GM23338 (cell line): ENCODE measurements at regions not wholly inside any gene's neighbourhood (a gene's known extent, or its start where the extent isn't known, plus 50 kb on each side); places are given as distances from the start of the nearest gene placed in this dataset.

Experiments
- EZH2phosphoT487 ChIP-seq: fragments of 200-600 bp; sonication (generic); IDR thresholded peaks from one replicate; pipeline ENCODE4 v1.8.1; 2018; ENCODE audit warnings: antibody characterized with exemption; ENCODE audit not compliant: unreplicated experiment
- STAT1 ChIP-seq: IDR thresholded peaks from one replicate; pipeline ENCODE4 v1.6.1; 2016; ENCODE audit warnings: antibody characterized with exemption; ENCODE audit not compliant: unreplicated experiment
- ZNF331 ChIP-seq: fragments of 250-450 bp; sonication (Bioruptor Pico); IDR thresholded peaks from 2 replicates; pipeline ENCODE4 v1.5.0; 2020; ENCODE audit warnings: low read depth, mild to moderate bottlenecking, moderate library complexity
- TF ChIP-seq, protein P1 (sequence below): fragments of 250-450 bp; sonication (Bioruptor Pico); IDR thresholded peaks from 2 replicates; pipeline ENCODE4 v1.5.0; 2020; ENCODE audit warnings: mild to moderate bottlenecking, moderate library complexity
- TF ChIP-seq, protein P2 (sequence below), 2 experiments: fragments of 200-600 bp in 1 of 2; sonication (generic) in 1 of 2; conservative IDR thresholded peaks; 2 replicates each; pipeline versions ENCODE4 v1.5.1 to v1.6.1; 2016 to 2017; ENCODE audit warnings: antibody characterized with exemption in 2 of 2, low read depth in 2 of 2, mild to moderate bottlenecking in 2 of 2, moderate library complexity in 1 of 2
- TF ChIP-seq, protein P3 (sequence below): IDR thresholded peaks from 2 replicates; pipeline ENCODE4 v1.6.1; 2016; ENCODE audit warnings: antibody characterized with exemption

DNA sequence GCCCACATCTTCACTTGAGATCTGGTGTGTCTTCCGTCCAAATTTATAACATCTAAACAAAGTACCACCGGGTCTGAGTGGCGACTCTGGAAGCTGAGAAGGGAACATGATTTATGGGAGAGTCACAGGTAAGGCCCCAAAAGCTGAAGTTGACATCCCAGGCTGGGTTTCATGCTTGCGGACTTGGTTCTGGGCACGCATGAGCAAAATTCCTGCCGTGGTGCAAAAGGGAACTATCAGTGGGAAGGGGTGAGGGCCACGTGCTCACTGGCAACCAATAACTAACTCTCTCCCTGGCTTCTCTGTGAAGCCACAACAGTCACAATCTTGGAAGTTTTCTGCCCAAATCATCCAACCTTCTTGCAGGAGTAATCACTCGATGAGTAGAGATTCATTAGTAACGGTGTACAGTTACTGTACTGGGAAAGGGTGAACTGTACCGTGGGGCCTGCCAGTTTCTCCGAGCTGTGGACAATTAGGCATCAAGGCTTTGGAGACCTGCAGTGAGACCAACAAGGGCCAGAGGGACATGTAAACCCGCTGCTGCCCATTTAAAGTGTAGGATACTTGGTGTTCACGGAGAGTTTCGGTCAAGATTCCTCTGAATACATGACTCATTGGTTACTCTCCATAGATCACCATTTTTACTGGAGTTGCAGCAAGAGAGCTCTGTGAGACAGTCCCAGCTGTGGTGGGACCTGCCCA lies 69.4 kb upstream of the ASB18 start (continued):
- TF ChIP-seq, protein P1, sequence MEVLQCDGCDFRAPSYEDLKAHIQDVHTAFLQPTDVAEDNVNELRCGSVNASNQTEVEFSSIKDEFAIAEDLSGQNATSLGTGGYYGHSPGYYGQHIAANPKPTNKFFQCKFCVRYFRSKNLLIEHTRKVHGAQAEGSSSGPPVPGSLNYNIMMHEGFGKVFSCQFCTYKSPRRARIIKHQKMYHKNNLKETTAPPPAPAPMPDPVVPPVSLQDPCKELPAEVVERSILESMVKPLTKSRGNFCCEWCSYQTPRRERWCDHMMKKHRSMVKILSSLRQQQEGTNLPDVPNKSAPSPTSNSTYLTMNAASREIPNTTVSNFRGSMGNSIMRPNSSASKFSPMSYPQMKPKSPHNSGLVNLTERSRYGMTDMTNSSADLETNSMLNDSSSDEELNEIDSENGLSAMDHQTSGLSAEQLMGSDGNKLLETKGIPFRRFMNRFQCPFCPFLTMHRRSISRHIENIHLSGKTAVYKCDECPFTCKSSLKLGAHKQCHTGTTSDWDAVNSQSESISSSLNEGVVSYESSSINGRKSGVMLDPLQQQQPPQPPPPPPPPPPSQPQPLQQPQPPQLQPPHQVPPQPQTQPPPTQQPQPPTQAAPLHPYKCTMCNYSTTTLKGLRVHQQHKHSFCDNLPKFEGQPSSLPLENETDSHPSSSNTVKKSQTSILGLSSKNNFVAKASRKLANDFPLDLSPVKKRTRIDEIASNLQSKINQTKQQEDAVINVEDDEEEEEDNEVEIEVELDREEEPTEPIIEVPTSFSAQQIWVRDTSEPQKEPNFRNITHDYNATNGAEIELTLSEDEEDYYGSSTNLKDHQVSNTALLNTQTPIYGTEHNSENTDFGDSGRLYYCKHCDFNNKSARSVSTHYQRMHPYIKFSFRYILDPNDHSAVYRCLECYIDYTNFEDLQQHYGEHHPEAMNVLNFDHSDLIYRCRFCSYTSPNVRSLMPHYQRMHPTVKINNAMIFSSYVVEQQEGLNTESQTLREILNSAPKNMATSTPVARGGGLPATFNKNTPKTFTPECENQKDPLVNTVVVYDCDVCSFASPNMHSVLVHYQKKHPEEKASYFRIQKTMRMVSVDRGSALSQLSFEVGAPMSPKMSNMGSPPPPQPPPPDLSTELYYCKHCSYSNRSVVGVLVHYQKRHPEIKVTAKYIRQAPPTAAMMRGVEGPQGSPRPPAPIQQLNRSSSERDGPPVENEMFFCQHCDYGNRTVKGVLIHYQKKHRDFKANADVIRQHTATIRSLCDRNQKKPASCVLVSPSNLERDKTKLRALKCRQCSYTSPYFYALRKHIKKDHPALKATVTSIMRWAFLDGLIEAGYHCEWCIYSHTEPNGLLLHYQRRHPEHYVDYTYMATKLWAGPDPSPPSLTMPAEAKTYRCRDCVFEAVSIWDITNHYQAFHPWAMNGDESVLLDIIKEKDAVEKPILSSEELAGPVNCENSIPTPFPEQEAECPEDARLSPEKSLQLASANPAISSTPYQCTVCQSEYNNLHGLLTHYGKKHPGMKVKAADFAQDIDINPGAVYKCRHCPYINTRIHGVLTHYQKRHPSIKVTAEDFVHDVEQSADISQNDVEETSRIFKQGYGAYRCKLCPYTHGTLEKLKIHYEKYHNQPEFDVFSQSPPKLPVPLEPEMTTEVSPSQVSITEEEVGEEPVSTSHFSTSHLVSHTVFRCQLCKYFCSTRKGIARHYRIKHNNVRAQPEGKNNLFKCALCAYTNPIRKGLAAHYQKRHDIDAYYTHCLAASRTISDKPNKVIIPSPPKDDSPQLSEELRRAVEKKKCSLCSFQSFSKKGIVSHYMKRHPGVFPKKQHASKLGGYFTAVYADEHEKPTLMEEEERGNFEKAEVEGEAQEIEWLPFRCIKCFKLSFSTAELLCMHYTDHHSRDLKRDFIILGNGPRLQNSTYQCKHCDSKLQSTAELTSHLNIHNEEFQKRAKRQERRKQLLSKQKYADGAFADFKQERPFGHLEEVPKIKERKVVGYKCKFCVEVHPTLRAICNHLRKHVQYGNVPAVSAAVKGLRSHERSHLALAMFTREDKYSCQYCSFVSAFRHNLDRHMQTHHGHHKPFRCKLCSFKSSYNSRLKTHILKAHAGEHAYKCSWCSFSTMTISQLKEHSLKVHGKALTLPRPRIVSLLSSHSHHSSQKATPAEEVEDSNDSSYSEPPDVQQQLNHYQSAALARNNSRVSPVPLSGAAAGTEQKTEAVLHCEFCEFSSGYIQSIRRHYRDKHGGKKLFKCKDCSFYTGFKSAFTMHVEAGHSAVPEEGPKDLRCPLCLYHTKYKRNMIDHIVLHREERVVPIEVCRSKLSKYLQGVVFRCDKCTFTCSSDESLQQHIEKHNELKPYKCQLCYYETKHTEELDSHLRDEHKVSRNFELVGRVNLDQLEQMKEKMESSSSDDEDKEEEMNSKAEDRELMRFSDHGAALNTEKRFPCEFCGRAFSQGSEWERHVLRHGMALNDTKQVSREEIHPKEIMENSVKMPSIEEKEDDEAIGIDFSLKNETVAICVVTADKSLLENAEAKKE (CRISPR knock-in tag) = no peak
- TF ChIP-seq STAT1 (no peak), EZH2phosphoT487 (no peak), ZNF331 (CRISPR knock-in tag) (no peak)
- TF ChIP-seq, protein P2, sequence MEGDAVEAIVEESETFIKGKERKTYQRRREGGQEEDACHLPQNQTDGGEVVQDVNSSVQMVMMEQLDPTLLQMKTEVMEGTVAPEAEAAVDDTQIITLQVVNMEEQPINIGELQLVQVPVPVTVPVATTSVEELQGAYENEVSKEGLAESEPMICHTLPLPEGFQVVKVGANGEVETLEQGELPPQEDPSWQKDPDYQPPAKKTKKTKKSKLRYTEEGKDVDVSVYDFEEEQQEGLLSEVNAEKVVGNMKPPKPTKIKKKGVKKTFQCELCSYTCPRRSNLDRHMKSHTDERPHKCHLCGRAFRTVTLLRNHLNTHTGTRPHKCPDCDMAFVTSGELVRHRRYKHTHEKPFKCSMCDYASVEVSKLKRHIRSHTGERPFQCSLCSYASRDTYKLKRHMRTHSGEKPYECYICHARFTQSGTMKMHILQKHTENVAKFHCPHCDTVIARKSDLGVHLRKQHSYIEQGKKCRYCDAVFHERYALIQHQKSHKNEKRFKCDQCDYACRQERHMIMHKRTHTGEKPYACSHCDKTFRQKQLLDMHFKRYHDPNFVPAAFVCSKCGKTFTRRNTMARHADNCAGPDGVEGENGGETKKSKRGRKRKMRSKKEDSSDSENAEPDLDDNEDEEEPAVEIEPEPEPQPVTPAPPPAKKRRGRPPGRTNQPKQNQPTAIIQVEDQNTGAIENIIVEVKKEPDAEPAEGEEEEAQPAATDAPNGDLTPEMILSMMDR (conservative IDR thresholded peaks at IDR 0.05; ENCODE audit: low read depth in 2 of 2) = no peak
- TF ChIP-seq, protein P3, sequence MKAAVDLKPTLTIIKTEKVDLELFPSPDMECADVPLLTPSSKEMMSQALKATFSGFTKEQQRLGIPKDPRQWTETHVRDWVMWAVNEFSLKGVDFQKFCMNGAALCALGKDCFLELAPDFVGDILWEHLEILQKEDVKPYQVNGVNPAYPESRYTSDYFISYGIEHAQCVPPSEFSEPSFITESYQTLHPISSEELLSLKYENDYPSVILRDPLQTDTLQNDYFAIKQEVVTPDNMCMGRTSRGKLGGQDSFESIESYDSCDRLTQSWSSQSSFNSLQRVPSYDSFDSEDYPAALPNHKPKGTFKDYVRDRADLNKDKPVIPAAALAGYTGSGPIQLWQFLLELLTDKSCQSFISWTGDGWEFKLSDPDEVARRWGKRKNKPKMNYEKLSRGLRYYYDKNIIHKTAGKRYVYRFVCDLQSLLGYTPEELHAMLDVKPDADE = no peak
